Fibroblast of lung (primary cell): ENCODE measurements at regions not wholly inside any gene's neighbourhood (a gene's known extent, or its start where the extent isn't known, plus 50 kb on each side); places are given as distances from the start of the nearest gene placed in this dataset.

ENCODE experiments used
- DNase-seq, 2 donors: peaks; one replicate each; pipeline versions ENCODE4 v3.0.0 to v3.0.0-alpha.2; 2010; ENCODE audit warnings: low read depth in 2 of 2
- H2AFZ ChIP-seq: 2 replicates; pipeline ENCODE4 v1.5.1; 2012; ENCODE audit warnings: low read length, control low read depth, inconsistent platforms
- H3K27ac ChIP-seq: 2 replicates; pipeline ENCODE4 v1.5.1; 2011; ENCODE audit warnings: low read length, control low read depth; ENCODE audit not compliant: insufficient read depth
- H3K27me3 ChIP-seq: 2 replicates; pipeline ENCODE4 v1.5.1; 2011; ENCODE audit warnings: mild to moderate bottlenecking, low read length; ENCODE audit not compliant: control insufficient read depth, insufficient read depth
- H3K36me3 ChIP-seq: 2 replicates; pipeline ENCODE4 v1.5.1; 2011; ENCODE audit warnings: low read length; ENCODE audit not compliant: control insufficient read depth, insufficient read depth
- H3K4me1 ChIP-seq: 2 replicates; pipeline ENCODE4 v1.5.1; 2011; ENCODE audit warnings: low read length; ENCODE audit not compliant: control insufficient read depth, insufficient read depth; ENCODE audit errors: extremely low read depth
- H3K4me2 ChIP-seq: 2 replicates; pipeline ENCODE4 v1.5.1; 2011; ENCODE audit warnings: low read length, control low read depth; ENCODE audit not compliant: insufficient read depth; ENCODE audit errors: extremely low read depth
- H3K4me3 ChIP-seq, 4 experiments: fragments of 200-600 bp in 1 of 4; sonication (generic) in 1 of 4; replicated peaks in 1 of 4; 2 replicates each; pipeline ENCODE4 v1.5.1; 2011 to 2016; ENCODE audit warnings: low read length in 4 of 4, low read depth in 3 of 4, mild to moderate bottlenecking in 3 of 4, control low read depth in 2 of 4, inconsistent platforms in 1 of 4, mixed read lengths in 1 of 4; ENCODE audit not compliant: insufficient read depth in 1 of 4; ENCODE audit errors: control extremely low read depth in 1 of 4
- H3K79me2 ChIP-seq: 2 replicates; pipeline ENCODE4 v1.5.1; 2012; ENCODE audit warnings: mild to moderate bottlenecking, low read length, inconsistent platforms; ENCODE audit not compliant: control insufficient read depth, insufficient read depth
- H3K9ac ChIP-seq: 2 replicates; pipeline ENCODE4 v1.5.1; 2011; ENCODE audit warnings: mild to moderate bottlenecking, low read length, control low read depth; ENCODE audit not compliant: insufficient read depth
- H3K9me3 ChIP-seq: 2 replicates; pipeline ENCODE4 v1.5.1; 2012; ENCODE audit warnings: low read depth, low read length; ENCODE audit not compliant: control insufficient read depth, insufficient read depth
- H4K20me1 ChIP-seq: 2 replicates; pipeline ENCODE4 v1.5.1; 2011; ENCODE audit warnings: low read length; ENCODE audit not compliant: control insufficient read depth, insufficient read depth; ENCODE audit errors: extremely low read depth
- EZH2 ChIP-seq: IDR thresholded peaks from 2 replicates; pipeline ENCODE4 v1.5.1; 2012; ENCODE audit warnings: low read length, control low read depth, mild to moderate bottlenecking; ENCODE audit errors: missing control alignments
- TF ChIP-seq, protein P1 (sequence below), 2 donors: IDR thresholded peaks in 1 of 2; conservative IDR thresholded peaks in 1 of 2; 1 replicate in 1 of 2; 2 replicates in 1 of 2; pipeline ENCODE4 v1.5.1; 2011 to 2012; ENCODE audit warnings: low read length in 2 of 2, control low read depth in 1 of 2, inconsistent platforms in 1 of 2, low read depth in 1 of 2, mild to moderate bottlenecking in 1 of 2

DNA sequence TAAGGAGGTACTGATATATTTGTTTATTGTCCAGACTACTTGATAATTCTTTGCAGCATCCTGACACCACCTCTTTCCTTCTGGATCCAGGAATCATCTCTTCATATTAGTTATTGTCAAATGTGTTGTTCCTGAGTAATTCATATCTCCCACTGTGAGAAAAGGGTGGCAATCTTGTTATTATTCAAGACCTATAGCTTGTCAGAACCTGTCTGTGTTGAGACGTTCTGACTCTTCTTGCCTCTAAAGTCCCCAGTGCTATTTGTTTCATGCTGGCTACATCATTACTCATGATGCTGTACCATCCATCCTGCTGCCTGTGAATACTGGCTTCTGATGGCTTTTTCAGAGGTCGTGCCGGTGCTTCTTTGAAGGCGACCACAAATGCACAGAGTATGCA lies 68.7 kb upstream of the TAF11L2 start:
- Histone ChIP-seq H3K4me2 (no peak overlapping the region), H3K27ac (no peak overlapping the region), H3K79me2 (no peaks in the 10 kb centered on the region), H3K9me3 (no peaks in the 10 kb centered on the region), H3K9ac (no peak overlapping the region), H3K36me3 (no peaks in the 10 kb centered on the region), H4K20me1 (no peaks in the 10 kb centered on the region), H3K27me3 (no peaks in the 10 kb centered on the region), H3K4me3 (no peak overlapping the region), H2AFZ (no peak overlapping the region), H3K4me1 (no peaks in the 10 kb centered on the region)
- TF ChIP-seq, protein P1, sequence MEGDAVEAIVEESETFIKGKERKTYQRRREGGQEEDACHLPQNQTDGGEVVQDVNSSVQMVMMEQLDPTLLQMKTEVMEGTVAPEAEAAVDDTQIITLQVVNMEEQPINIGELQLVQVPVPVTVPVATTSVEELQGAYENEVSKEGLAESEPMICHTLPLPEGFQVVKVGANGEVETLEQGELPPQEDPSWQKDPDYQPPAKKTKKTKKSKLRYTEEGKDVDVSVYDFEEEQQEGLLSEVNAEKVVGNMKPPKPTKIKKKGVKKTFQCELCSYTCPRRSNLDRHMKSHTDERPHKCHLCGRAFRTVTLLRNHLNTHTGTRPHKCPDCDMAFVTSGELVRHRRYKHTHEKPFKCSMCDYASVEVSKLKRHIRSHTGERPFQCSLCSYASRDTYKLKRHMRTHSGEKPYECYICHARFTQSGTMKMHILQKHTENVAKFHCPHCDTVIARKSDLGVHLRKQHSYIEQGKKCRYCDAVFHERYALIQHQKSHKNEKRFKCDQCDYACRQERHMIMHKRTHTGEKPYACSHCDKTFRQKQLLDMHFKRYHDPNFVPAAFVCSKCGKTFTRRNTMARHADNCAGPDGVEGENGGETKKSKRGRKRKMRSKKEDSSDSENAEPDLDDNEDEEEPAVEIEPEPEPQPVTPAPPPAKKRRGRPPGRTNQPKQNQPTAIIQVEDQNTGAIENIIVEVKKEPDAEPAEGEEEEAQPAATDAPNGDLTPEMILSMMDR (conservative IDR thresholded peaks at IDR 0.05 in 1 of 2, IDR thresholded peaks at IDR 0.05 in 1 of 2; ENCODE audit: low read depth in 1 of 2, low read length in 2 of 2): no peak
- TF ChIP-seq EZH2: no peak
- DNase-seq: no peak

DNA sequence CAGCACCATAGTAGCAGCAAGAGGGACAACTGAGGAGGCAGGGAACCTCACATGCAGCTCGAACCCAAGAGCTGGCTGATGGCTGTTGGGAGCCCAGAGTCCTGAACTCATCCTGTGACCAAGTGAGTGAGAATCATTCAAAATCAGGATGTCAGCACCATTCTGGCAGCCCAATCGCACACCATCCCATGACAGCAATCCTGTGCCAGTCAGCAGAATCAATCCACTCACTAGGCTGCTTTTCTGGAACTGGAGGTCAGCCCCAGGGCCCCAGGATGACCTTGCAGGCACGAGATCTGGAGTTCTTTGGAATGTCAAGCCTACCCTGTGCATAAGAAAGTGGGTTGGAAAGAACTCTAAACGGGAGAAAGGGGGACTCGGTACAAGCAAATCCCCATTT lies 67.8 kb upstream of the TAF11L2 start:
- Histone ChIP-seq H2AFZ (no peak overlapping the region), H3K4me3 (no peak overlapping the region), H4K20me1 (no peaks in the 10 kb centered on the region), H3K36me3 (no peaks in the 10 kb centered on the region), H3K9ac (no peak overlapping the region), H3K27me3 (no peaks in the 10 kb centered on the region), H3K4me2 (no peak overlapping the region), H3K4me1 (no peaks in the 10 kb centered on the region), H3K27ac (no peak overlapping the region), H3K79me2 (no peaks in the 10 kb centered on the region), H3K9me3 (no peaks in the 10 kb centered on the region)
- no peak for TF ChIP-seq EZH2
- TF ChIP-seq, protein P1 (conservative IDR thresholded peaks at IDR 0.05 in 1 of 2, IDR thresholded peaks at IDR 0.05 in 1 of 2; ENCODE audit: low read depth in 1 of 2, low read length in 2 of 2): no peak
- DNase-seq: no peak

DNA sequence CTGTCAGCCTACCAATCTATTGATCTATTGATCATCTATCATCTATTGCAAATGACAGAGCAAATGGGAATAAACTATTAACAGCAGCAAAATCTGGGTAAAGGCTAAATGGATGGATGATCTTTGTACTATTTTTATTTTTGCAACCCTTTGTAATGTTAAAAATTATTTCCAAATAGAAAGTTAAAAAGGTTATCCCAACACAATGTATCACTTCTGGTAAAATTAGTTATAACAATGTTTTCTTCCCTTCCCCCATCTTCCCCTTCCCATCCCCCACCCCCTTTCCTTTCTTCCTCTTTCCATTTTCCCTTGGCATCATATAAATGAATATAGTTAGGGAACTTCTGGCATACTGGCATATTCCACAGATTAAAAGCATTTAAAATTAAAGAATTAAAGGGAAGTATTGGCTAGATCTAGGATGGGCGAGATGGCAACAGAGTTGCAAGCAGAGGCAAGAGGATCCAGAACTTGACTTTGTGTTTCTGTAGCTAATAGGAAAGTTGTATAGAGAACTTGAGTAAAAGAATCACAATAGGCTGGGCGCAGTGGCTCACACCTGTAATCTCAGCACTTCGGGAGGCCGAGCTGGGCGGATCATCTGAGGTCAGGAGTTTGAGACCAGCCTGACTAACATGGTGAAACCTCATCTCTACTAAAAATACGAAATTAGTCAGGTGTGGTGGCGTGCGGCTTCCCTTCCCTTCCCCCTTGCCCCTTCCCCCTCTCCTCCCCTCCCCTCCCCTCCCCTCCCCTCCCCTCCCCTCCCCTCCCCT lies 66.6 kb upstream of the TAF11L2 start:
- Histone ChIP-seq H3K27me3 (no peaks in the 10 kb centered on the region), H2AFZ (no peak overlapping the region), H3K4me1 (no peaks in the 10 kb centered on the region), H3K4me3 (no peak overlapping the region), H3K4me2 (no peak overlapping the region), H4K20me1 (no peaks in the 10 kb centered on the region), H3K79me2 (no peaks in the 10 kb centered on the region), H3K36me3 (no peaks in the 10 kb centered on the region), H3K9me3 (no peaks in the 10 kb centered on the region), H3K9ac (no peak overlapping the region), H3K27ac (no peak overlapping the region)
- no peak for DNase-seq
- TF ChIP-seq, protein P1 (conservative IDR thresholded peaks at IDR 0.05 in 1 of 2, IDR thresholded peaks at IDR 0.05 in 1 of 2; ENCODE audit: low read depth in 1 of 2, low read length in 2 of 2): no peak
- no peak for TF ChIP-seq EZH2
